ENCODE measurements at regions not wholly inside any gene's neighbourhood (a gene's known extent, or its start where the extent isn't known, plus 50 kb on each side); places are given as distances from the start of the nearest gene placed in this dataset.

GRCh38 chr11:97028836-97029406 is 639.1 kb downstream of the JRKL start:
- TF ChIP-seq NR2F1 (conservative IDR thresholded peaks at IDR 0.05): no peak
- TF ChIP-seq PAX5 (IDR thresholded peaks at IDR 0.05; ENCODE audit: borderline replicate concordance, low read depth, low read length): no peak
- TF ChIP-seq ZNF207 (IDR thresholded peaks at IDR 0.05; ENCODE audit: borderline replicate concordance): no peak
- no peak for TF ChIP-seq TCF3 (IDR thresholded peaks at IDR 0.05; ENCODE audit: borderline replicate concordance, insufficient read depth, low read depth, low read length)
- no peak for TF ChIP-seq HDAC6 (IDR thresholded peaks at IDR 0.05; ENCODE audit: unreplicated experiment)
- intact Hi-C loops (cut with micrococcal nuclease; ENCODE audit: unreplicated experiment) (no loop called here), in situ Hi-C loops (cut with MboI) (no loop called here)
- FAIRE-seq (no peak), DNase-seq (ENCODE audit: low read depth, low spot score) (no peak), ATAC-seq (no peak)
- no peaks in the 10 kb centered on the region for H3K27me3 ChIP-seq (replicated peaks in 1 of 2; ENCODE audit: control insufficient read depth in 2 of 2, insufficient read depth in 2 of 2, low read length in 1 of 2)
- BruUV-seq (replicated peaks): no TSS peak
- ChIA-PET CTCF (no interaction called here), RAD21 (ENCODE audit: unreplicated experiment) (no interaction called here), SMC1A (ENCODE audit: uncharacterized antibody, unreplicated experiment) (no interaction called here), POLR2A (no interaction called here)
- H3K9me3 ChIP-seq (replicated peaks; ENCODE audit: control insufficient read depth, insufficient read depth, low read length): no peaks in the 10 kb centered on the region
- WGBS (ENCODE audit: insufficient coverage, insufficient replicate concordance, low lambda C conversion rate, missing lambda C conversion rate): 0% methylated on average over 1 of the region's 1 CpG
- H3K36me3 ChIP-seq (ENCODE audit: control insufficient read depth in 2 of 2, insufficient read depth in 2 of 2, low read length in 1 of 2): no peaks in the 10 kb centered on the region
- H3K9ac ChIP-seq (ENCODE audit: control insufficient read depth, insufficient read depth, low read length): no peak overlapping the region
- H2AFZ ChIP-seq (ENCODE audit: control insufficient read depth, low read depth, low read length): no peak overlapping the region
- H3K4me1 ChIP-seq (ENCODE audit: control insufficient read depth, insufficient read depth, low read length): no peaks in the 10 kb centered on the region
- H3K4me2 ChIP-seq (ENCODE audit: control insufficient read depth, insufficient read depth): no peak overlapping the region
- H3K27ac ChIP-seq (ENCODE audit: control insufficient read depth, insufficient read depth): no peak overlapping the region
- H3K79me2 ChIP-seq (ENCODE audit: control insufficient read depth, insufficient read depth, low read length): no peaks in the 10 kb centered on the region
- H4K20me1 ChIP-seq (ENCODE audit: control insufficient read depth, insufficient read depth): no peaks in the 10 kb centered on the region
- H3K4me3 ChIP-seq: no peak overlapping the region

GRCh38 chr11:97033178-97033577 is 643.4 kb downstream of the JRKL start:
- DNase-seq (ENCODE audit: low read depth, low spot score): no peak
- ChIA-PET RAD21 (ENCODE audit: unreplicated experiment) (no interaction called here), CTCF (no interaction called here), SMC1A (ENCODE audit: uncharacterized antibody, unreplicated experiment) (no interaction called here), POLR2A (no interaction called here)
- BruUV-seq (replicated peaks): no TSS peak
- Histone ChIP-seq H3K36me3 (ENCODE audit: control insufficient read depth in 2 of 2, insufficient read depth in 2 of 2, low read length in 1 of 2) (no peaks in the 10 kb centered on the region), H3K27me3 (replicated peaks in 1 of 2; ENCODE audit: control insufficient read depth in 2 of 2, insufficient read depth in 2 of 2, low read length in 1 of 2) (no peaks in the 10 kb centered on the region), H4K20me1 (ENCODE audit: control insufficient read depth, insufficient read depth) (no peaks in the 10 kb centered on the region), H3K9ac (ENCODE audit: control insufficient read depth, insufficient read depth, low read length) (no peak overlapping the region), H3K27ac (ENCODE audit: control insufficient read depth, insufficient read depth) (no peak overlapping the region), H3K9me3 (replicated peaks; ENCODE audit: control insufficient read depth, insufficient read depth, low read length) (no peaks in the 10 kb centered on the region), H2AFZ (ENCODE audit: control insufficient read depth, low read depth, low read length) (no peak overlapping the region), H3K4me3 (no peak overlapping the region), H3K4me2 (ENCODE audit: control insufficient read depth, insufficient read depth) (no peak overlapping the region), H3K4me1 (ENCODE audit: control insufficient read depth, insufficient read depth, low read length) (no peaks in the 10 kb centered on the region), H3K79me2 (ENCODE audit: control insufficient read depth, insufficient read depth, low read length) (no peaks in the 10 kb centered on the region)
- no peak for ATAC-seq
- intact Hi-C loops (cut with micrococcal nuclease; ENCODE audit: unreplicated experiment) (no loop called here), in situ Hi-C loops (cut with MboI) (no loop called here)
- no peak for FAIRE-seq
- 69% methylated on average over 5 of the region's 5 CpGs for WGBS (ENCODE audit: insufficient coverage, insufficient replicate concordance, low lambda C conversion rate, missing lambda C conversion rate)
- TF ChIP-seq CHD4 (IDR thresholded peaks at IDR 0.05) (no peak), POLR2AphosphoS5 (IDR thresholded peaks at IDR 0.05; ENCODE audit: low read length) (no peak), SMC3 (IDR thresholded peaks at IDR 0.05; ENCODE audit: borderline replicate concordance, low read length) (no peak), RELA (IDR thresholded peaks at IDR 0.05; ENCODE audit: borderline replicate concordance, partially characterized antibody) (no peak), STAT3 (IDR thresholded peaks at IDR 0.05; ENCODE audit: low read depth, low read length) (no peak), IKZF2 (IDR thresholded peaks at IDR 0.05) (no peak), CHD1 (IDR thresholded peaks at IDR 0.05; ENCODE audit: low read depth, low read length) (no peak), CEBPZ (IDR thresholded peaks at IDR 0.05; ENCODE audit: low read depth, low read length) (no peak)

Measured in GM12878 (cell line).